DND-41 (cell line): ENCODE measurements at regions not wholly inside any gene's neighbourhood (a gene's known extent, or its start where the extent isn't known, plus 50 kb on each side); places are given as distances from the start of the nearest gene placed in this dataset.

Source experiments
- CTCF ChIP-seq: IDR thresholded peaks from 2 replicates; pipeline ENCODE4 v1.5.1; 2012; ENCODE audit warnings: borderline replicate concordance, low read length, moderate library complexity, mild to moderate bottlenecking; ENCODE audit not compliant: poor library complexity, severe bottlenecking; ENCODE audit errors: extremely low read depth
- EZH2 ChIP-seq: IDR thresholded peaks from 3 replicates; pipeline ENCODE4 v1.6.1; 2012; ENCODE audit warnings: borderline replicate concordance, low read depth, mild to moderate bottlenecking, moderate library complexity, low read length, inconsistent platforms; ENCODE audit not compliant: severe bottlenecking

GRCh38 chr18:75790796-75791195 lies 363.3 kb upstream of the SMIM21 start:
- TF ChIP-seq CTCF (no peak), EZH2 (no peak)
